ENCODE measurements at regions not wholly inside any gene's neighbourhood (a gene's known extent, or its start where the extent isn't known, plus 50 kb on each side); places are given as distances from the start of the nearest gene placed in this dataset.

GRCh38 chr15:62946940-62947339 is 95.6 kb upstream of the TPM1 start:
- CTCF ChIA-PET = interaction anchor here (0.6 kb wide), 1 partner anchor 1761 kb away, joined by 3 read pairs; no protein-coding TSS in a partner anchor
- H3K4me3 Mint-ChIP-seq = no peak overlapping the region
- no peak overlapping the region for H3K27ac Mint-ChIP-seq
- intact Hi-C loops (cut with micrococcal nuclease) = no loop called here
- H3K9me3 Mint-ChIP-seq = no peaks in the 10 kb centered on the region
- peaks cover 9% of the 10 kb centered on the region for H3K27me3 Mint-ChIP-seq (ENCODE audit: low read depth)
- no peaks in the 10 kb centered on the region for H3K4me1 Mint-ChIP-seq (ENCODE audit: low read depth)
- DNase-seq = no peak
- H3K36me3 Mint-ChIP-seq (ENCODE audit: low read depth) = no peaks in the 10 kb centered on the region

- H3K4me1 Mint-ChIP-seq (ENCODE audit: low read depth) = no peaks in the 10 kb centered on the region
- no peaks in the 10 kb centered on the region for H3K9me3 Mint-ChIP-seq
- H3K27me3 Mint-ChIP-seq (ENCODE audit: low read depth) = peaks cover 11% of the 10 kb centered on the region
- no peaks in the 10 kb centered on the region for H3K36me3 Mint-ChIP-seq (ENCODE audit: low read depth)
- intact Hi-C loops (cut with micrococcal nuclease) = no loop called here
- no peak overlapping the region for H3K27ac Mint-ChIP-seq
- no peak overlapping the region for H3K4me3 Mint-ChIP-seq
- CTCF ChIA-PET = interaction anchor here (1.0 kb wide), 1 partner anchor 97 kb away, joined by 3 read pairs; no protein-coding TSS in a partner anchor
- no peak for DNase-seq
Observed at GRCh38 chr15:62950462-62950931, 92.0 kb upstream of the TPM1 start.

- Mint-ChIP-seq H3K27ac (no peak overlapping the region), H3K4me3 (no peak overlapping the region), H3K36me3 (ENCODE audit: low read depth) (no peaks in the 10 kb centered on the region), H3K27me3 (ENCODE audit: low read depth) (peaks cover 11% of the 10 kb centered on the region), H3K4me1 (ENCODE audit: low read depth) (no peaks in the 10 kb centered on the region), H3K9me3 (no peaks in the 10 kb centered on the region)
- DNase-seq = no peak
- CTCF ChIA-PET = no interaction called here
- intact Hi-C loops (cut with micrococcal nuclease) = no loop called here
Observed at GRCh38 chr15:62951481-62951880, 91.1 kb upstream of the TPM1 start.

- no peak for DNase-seq
- Mint-ChIP-seq H3K27ac (no peak overlapping the region), H3K4me1 (ENCODE audit: low read depth) (no peaks in the 10 kb centered on the region), H3K27me3 (ENCODE audit: low read depth) (peaks cover 9% of the 10 kb centered on the region), H3K36me3 (ENCODE audit: low read depth) (no peaks in the 10 kb centered on the region), H3K9me3 (no peaks in the 10 kb centered on the region), H3K4me3 (no peak overlapping the region)
- intact Hi-C loops (cut with micrococcal nuclease) = no loop called here
- CTCF ChIA-PET = no interaction called here
Observed at GRCh38 chr15:62953021-62953420, 89.5 kb upstream of the TPM1 start.

GRCh38 chr15:62953496-62954045 is 89.0 kb upstream of the TPM1 start:
- DNase-seq = no peak
- Mint-ChIP-seq H3K36me3 (ENCODE audit: low read depth) (no peaks in the 10 kb centered on the region), H3K9me3 (no peaks in the 10 kb centered on the region), H3K27ac (no peak overlapping the region), H3K27me3 (ENCODE audit: low read depth) (peaks cover 9% of the 10 kb centered on the region), H3K4me1 (ENCODE audit: low read depth) (no peaks in the 10 kb centered on the region), H3K4me3 (no peak overlapping the region)
- intact Hi-C loops (cut with micrococcal nuclease) = no loop called here
- CTCF ChIA-PET = no interaction called here

GRCh38 chr15:62957130-62957529 is 85.4 kb upstream of the TPM1 start:
- H3K27me3 Mint-ChIP-seq (ENCODE audit: low read depth) = peaks cover 4% of the 10 kb centered on the region
- no peaks in the 10 kb centered on the region for H3K36me3 Mint-ChIP-seq (ENCODE audit: low read depth)
- intact Hi-C loops (cut with micrococcal nuclease) = no loop called here
- H3K4me1 Mint-ChIP-seq (ENCODE audit: low read depth) = no peaks in the 10 kb centered on the region
- H3K9me3 Mint-ChIP-seq = no peaks in the 10 kb centered on the region
- DNase-seq = no peak
- no peak overlapping the region for H3K27ac Mint-ChIP-seq
- H3K4me3 Mint-ChIP-seq = no peak overlapping the region
- CTCF ChIA-PET = no interaction called here

- H3K36me3 Mint-ChIP-seq (ENCODE audit: low read depth) = no peaks in the 10 kb centered on the region
- H3K4me1 Mint-ChIP-seq (ENCODE audit: low read depth) = no peaks in the 10 kb centered on the region
- H3K27me3 Mint-ChIP-seq (ENCODE audit: low read depth) = no peaks in the 10 kb centered on the region
- H3K9me3 Mint-ChIP-seq = no peaks in the 10 kb centered on the region
- CTCF ChIA-PET = no interaction called here
- intact Hi-C loops (cut with micrococcal nuclease) = no loop called here
- H3K4me3 Mint-ChIP-seq = no peak overlapping the region
- no peak overlapping the region for H3K27ac Mint-ChIP-seq
- DNase-seq = no peak
Observed at GRCh38 chr15:62958528-62959363, 83.8 kb upstream of the TPM1 start.

- no peaks in the 10 kb centered on the region for H3K27me3 Mint-ChIP-seq (ENCODE audit: low read depth)
- CTCF ChIA-PET = no interaction called here
- H3K36me3 Mint-ChIP-seq (ENCODE audit: low read depth) = no peaks in the 10 kb centered on the region
- no peaks in the 10 kb centered on the region for H3K4me1 Mint-ChIP-seq (ENCODE audit: low read depth)
- no peak overlapping the region for H3K27ac Mint-ChIP-seq
- no peak overlapping the region for H3K4me3 Mint-ChIP-seq
- intact Hi-C loops (cut with micrococcal nuclease) = no loop called here
- no peaks in the 10 kb centered on the region for H3K9me3 Mint-ChIP-seq
- DNase-seq = no peak
Observed at GRCh38 chr15:62961134-62961533, 81.4 kb upstream of the TPM1 start.

GRCh38 chr15:62962101-62962995 is 80.2 kb upstream of the TPM1 start:
- H3K27me3 Mint-ChIP-seq (ENCODE audit: low read depth) = no peaks in the 10 kb centered on the region
- DNase-seq = no peak
- no peaks in the 10 kb centered on the region for H3K36me3 Mint-ChIP-seq (ENCODE audit: low read depth)
- intact Hi-C loops (cut with micrococcal nuclease) = no loop called here
- no peaks in the 10 kb centered on the region for H3K4me1 Mint-ChIP-seq (ENCODE audit: low read depth)
- no peak overlapping the region for H3K4me3 Mint-ChIP-seq
- no peaks in the 10 kb centered on the region for H3K9me3 Mint-ChIP-seq
- H3K27ac Mint-ChIP-seq = no peak overlapping the region
- CTCF ChIA-PET = interaction anchor here (0.6 kb wide), 2 partner anchors 263 to 498 kb away, joined by 3 read pairs; no protein-coding TSS in a partner anchor

GRCh38 chr15:62964251-62964650 is 78.3 kb upstream of the TPM1 start:
- H3K27me3 Mint-ChIP-seq (ENCODE audit: low read depth) = no peaks in the 10 kb centered on the region
- no peaks in the 10 kb centered on the region for H3K36me3 Mint-ChIP-seq (ENCODE audit: low read depth)
- H3K4me1 Mint-ChIP-seq (ENCODE audit: low read depth) = no peaks in the 10 kb centered on the region
- intact Hi-C loops (cut with micrococcal nuclease) = no loop called here
- no peaks in the 10 kb centered on the region for H3K9me3 Mint-ChIP-seq
- no peak overlapping the region for H3K27ac Mint-ChIP-seq
- CTCF ChIA-PET = interaction anchor here (0.6 kb wide), 1 partner anchor 117 kb away, joined by 3 read pairs; no protein-coding TSS in a partner anchor
- no peak for DNase-seq
- H3K4me3 Mint-ChIP-seq = no peak overlapping the region

GRCh38 chr15:62966294-62967078 is 76.1 kb upstream of the TPM1 start:
- no peak overlapping the region for H3K4me3 Mint-ChIP-seq
- no peaks in the 10 kb centered on the region for H3K9me3 Mint-ChIP-seq
- H3K27me3 Mint-ChIP-seq (ENCODE audit: low read depth) = no peaks in the 10 kb centered on the region
- H3K27ac Mint-ChIP-seq = no peak overlapping the region
- CTCF ChIA-PET = no interaction called here
- DNase-seq = no peak
- intact Hi-C loops (cut with micrococcal nuclease) = no loop called here
- no peaks in the 10 kb centered on the region for H3K36me3 Mint-ChIP-seq (ENCODE audit: low read depth)
- no peaks in the 10 kb centered on the region for H3K4me1 Mint-ChIP-seq (ENCODE audit: low read depth)

GRCh38 chr15:62968699-62969098 is 73.8 kb upstream of the TPM1 start:
- no peak overlapping the region for H3K4me3 Mint-ChIP-seq
- CTCF ChIA-PET = no interaction called here
- H3K36me3 Mint-ChIP-seq (ENCODE audit: low read depth) = no peaks in the 10 kb centered on the region
- H3K9me3 Mint-ChIP-seq = no peaks in the 10 kb centered on the region
- DNase-seq = no peak
- intact Hi-C loops (cut with micrococcal nuclease) = no loop called here
- H3K27ac Mint-ChIP-seq = no peak overlapping the region
- no peaks in the 10 kb centered on the region for H3K4me1 Mint-ChIP-seq (ENCODE audit: low read depth)
- H3K27me3 Mint-ChIP-seq (ENCODE audit: low read depth) = no peaks in the 10 kb centered on the region

Measured in activated naive CD4-positive, alpha-beta T cell treated with anti-CD3 and anti-CD28 coated beads for 36 hours (primary cell).